Thyroid gland (tissue), 4 donors: ENCODE measurements at regions not wholly inside any gene's neighbourhood (a gene's known extent, or its start where the extent isn't known, plus 50 kb on each side); places are given as distances from the start of the nearest gene placed in this dataset.

Source experiments
- POLR2A ChIP-seq, 2 donors: fragments of 450-650 bp; IDR thresholded peaks; one replicate each; pipeline ENCODE4 v1.6.1; 2017; ENCODE audit warnings: antibody characterized with exemption in 2 of 2, mild to moderate bottlenecking in 2 of 2, moderate library complexity in 1 of 2
- TF ChIP-seq, protein P1 (sequence below), 6 experiments: fragments of 200-600 bp in 3 of 6; fragments of 450-650 bp in 3 of 6; sonication (generic) in 3 of 6; IDR thresholded peaks; one replicate each; pipeline ENCODE4 v1.5.1; 2016 to 2019; ENCODE audit warnings: antibody characterized with exemption in 6 of 6, mild to moderate bottlenecking in 2 of 6, inconsistent platforms in 1 of 6, moderate library complexity in 1 of 6

DNA sequence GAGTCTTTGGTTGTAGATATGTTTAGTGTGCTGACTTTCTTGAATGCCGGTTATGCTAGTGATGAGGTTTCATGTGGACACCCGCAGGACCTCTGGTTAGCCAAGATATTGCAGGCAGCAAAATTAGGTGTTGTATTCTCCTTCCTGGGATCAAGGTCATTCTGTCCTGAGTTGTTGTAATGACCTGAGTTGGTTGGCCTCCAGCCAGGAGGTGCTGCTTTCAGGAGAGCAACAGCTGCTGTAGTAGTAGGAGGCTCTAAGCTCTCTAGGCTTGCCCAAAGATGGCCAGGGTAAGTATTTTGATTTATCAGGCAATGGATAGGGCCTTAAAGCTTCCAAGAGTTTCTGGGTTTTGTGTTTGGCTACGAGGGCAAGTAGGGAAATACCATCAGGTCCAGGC lies 56.0 kb upstream of the BDKRB2 start:
- TF ChIP-seq POLR2A (IDR thresholded peaks at IDR 0.05) = no peak
- TF ChIP-seq, protein P1, sequence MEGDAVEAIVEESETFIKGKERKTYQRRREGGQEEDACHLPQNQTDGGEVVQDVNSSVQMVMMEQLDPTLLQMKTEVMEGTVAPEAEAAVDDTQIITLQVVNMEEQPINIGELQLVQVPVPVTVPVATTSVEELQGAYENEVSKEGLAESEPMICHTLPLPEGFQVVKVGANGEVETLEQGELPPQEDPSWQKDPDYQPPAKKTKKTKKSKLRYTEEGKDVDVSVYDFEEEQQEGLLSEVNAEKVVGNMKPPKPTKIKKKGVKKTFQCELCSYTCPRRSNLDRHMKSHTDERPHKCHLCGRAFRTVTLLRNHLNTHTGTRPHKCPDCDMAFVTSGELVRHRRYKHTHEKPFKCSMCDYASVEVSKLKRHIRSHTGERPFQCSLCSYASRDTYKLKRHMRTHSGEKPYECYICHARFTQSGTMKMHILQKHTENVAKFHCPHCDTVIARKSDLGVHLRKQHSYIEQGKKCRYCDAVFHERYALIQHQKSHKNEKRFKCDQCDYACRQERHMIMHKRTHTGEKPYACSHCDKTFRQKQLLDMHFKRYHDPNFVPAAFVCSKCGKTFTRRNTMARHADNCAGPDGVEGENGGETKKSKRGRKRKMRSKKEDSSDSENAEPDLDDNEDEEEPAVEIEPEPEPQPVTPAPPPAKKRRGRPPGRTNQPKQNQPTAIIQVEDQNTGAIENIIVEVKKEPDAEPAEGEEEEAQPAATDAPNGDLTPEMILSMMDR (IDR thresholded peaks at IDR 0.05) = no peak
